NCI-H1930 (cell line): ENCODE measurements at regions not wholly inside any gene's neighbourhood (a gene's known extent, or its start where the extent isn't known, plus 50 kb on each side); places are given as distances from the start of the nearest gene placed in this dataset.

Experiments
- DNase-seq, 2 experiments: peaks; one replicate each; lab custom pipeline; 2025; lab: John Stamatoyannopoulos, UW

- DNase-seq, result no peak
Measured at GRCh38 chr20:43803276-43803675, 76.5 kb upstream of the GTSF1L start.

GRCh38 chr20:43800186-43800585 is 73.4 kb upstream of the GTSF1L start:
- DNase-seq, result no peak

- no peak for DNase-seq
Measured at GRCh38 chr20:43799741-43800140, 72.9 kb upstream of the GTSF1L start.

GRCh38 chr20:43799150-43799711 is 72.4 kb upstream of the GTSF1L start:
- DNase-seq, result no peak

GRCh38 chr20:43798291-43799149 is 71.7 kb upstream of the GTSF1L start:
- DNase-seq, result no peak

- no peak for DNase-seq
Measured at GRCh38 chr20:43794326-43794725, 67.5 kb upstream of the GTSF1L start.

GRCh38 chr20:43789593-43789992 is 62.8 kb upstream of the GTSF1L start:
- DNase-seq, result no peak

- no peak for DNase-seq
Measured at GRCh38 chr20:43787937-43788336, 61.1 kb upstream of the GTSF1L start.

- DNase-seq, result no peak
Measured at GRCh38 chr20:43786885-43787284, 60.1 kb upstream of the GTSF1L start.

- DNase-seq, result no peak
Measured at GRCh38 chr20:43781215-43781614, 54.4 kb upstream of the GTSF1L start.

- DNase-seq, result no peak
Measured at GRCh38 chr20:43778375-43778774, 51.6 kb upstream of the GTSF1L start.

- no peak for DNase-seq
Measured at GRCh38 chr20:43776691-43777090, 49.9 kb upstream of the GTSF1L start.
